Right ventricle myocardium superior (tissue), 1 donor: ENCODE measurements at regions not wholly inside any gene's neighbourhood (a gene's known extent, or its start where the extent isn't known, plus 50 kb on each side); places are given as distances from the start of the nearest gene placed in this dataset.
"Not testable (repeated sequence)": the region's sequence is repeated elsewhere in the genome, so short reads cannot be mapped to it uniquely, and the experiment has no call there.

Source experiments
- ATAC-seq: fragments of 200-7000 bp; cut with Tn5 transposase; one replicate; pipeline ENCODE4 v1.9.1; 2020; ENCODE audit warnings: mild to moderate bottlenecking; ENCODE audit not compliant: poor library complexity
- DNase-seq: peaks from one replicate; pipeline ENCODE4 v3.0.0-alpha.2; 2020
- intact Hi-C: fragments of 100-400 bp; cut with DNase I; formaldehyde crosslinking; loops from one replicate; pipeline ENCODE4 v1.11.2; 2022
- donor health status: DM: no; HTN: yes; CAD: no; lungs with severe emphysema.

- intact Hi-C loops, result no loop called here
- ATAC-seq (no peak), DNase-seq (no peak)
These were observed 406.3 kb upstream of the CHRM3 start for GRCh38 chr1:238980053-238980452.

- intact Hi-C loops, result no loop called here
- no peak for ATAC-seq
- no peak for DNase-seq
These were observed 421.7 kb upstream of the CHRM3 start for GRCh38 chr1:238964631-238965030.

- no peak for ATAC-seq
- no peak for DNase-seq
- intact Hi-C loops, result no loop called here
These were observed 423.4 kb upstream of the CHRM3 start for GRCh38 chr1:238962941-238963340.

GRCh38 chr1:238961790-238962189 lies 424.6 kb upstream of the CHRM3 start:
- no peak for DNase-seq
- intact Hi-C loops, result no loop called here
- no peak for ATAC-seq

- intact Hi-C loops, result no loop called here
- no peak for ATAC-seq
- DNase-seq, result no peak
These were observed 426.3 kb upstream of the CHRM3 start for GRCh38 chr1:238960071-238960470.

- intact Hi-C loops, result no loop called here
- DNase-seq, result no peak
These were observed 430.4 kb upstream of the CHRM3 start for GRCh38 chr1:238955934-238956333.

GRCh38 chr1:238954865-238955264 lies 431.5 kb upstream of the CHRM3 start:
- intact Hi-C loops, result no loop called here
- no peak for DNase-seq
- ATAC-seq, result no peak

More at GRCh38 chr1:238955934-238956333, 430.4 kb upstream of the CHRM3 start:
- no peak for ATAC-seq

GRCh38 chr1:238953448-238954010 lies 432.8 kb upstream of the CHRM3 start:
- ATAC-seq (no peak), DNase-seq (no peak)

GRCh38 chr1:238951809-238952208 lies 434.6 kb upstream of the CHRM3 start:
- DNase-seq (no peak), ATAC-seq (no peak)
- intact Hi-C loops, result no loop called here

More at GRCh38 chr1:238953448-238954010, 432.8 kb upstream of the CHRM3 start:
- intact Hi-C loops, result no loop called here

- ATAC-seq (no peak), DNase-seq (no peak)
- intact Hi-C loops, result no loop called here
These were observed 435.6 kb upstream of the CHRM3 start for GRCh38 chr1:238950784-238951183.

- ATAC-seq (no peak), DNase-seq (no peak)
- intact Hi-C loops, result no loop called here
These were observed 436.4 kb upstream of the CHRM3 start for GRCh38 chr1:238950017-238950416.

GRCh38 chr1:238944028-238944427 lies 442.3 kb upstream of the CHRM3 start:
- no peak for ATAC-seq
- intact Hi-C loops, result no loop called here

GRCh38 chr1:238927899-238928298 lies 458.5 kb upstream of the CHRM3 start:
- DNase-seq, result no peak
- intact Hi-C loops, result no loop called here
- ATAC-seq, result no peak

More at GRCh38 chr1:238944028-238944427, 442.3 kb upstream of the CHRM3 start:
- DNase-seq, result no peak

- no peak for ATAC-seq
- intact Hi-C loops, result no loop called here
- no peak for DNase-seq
These were observed 469.5 kb upstream of the CHRM3 start for GRCh38 chr1:238916828-238917227.

GRCh38 chr1:238914346-238914745 lies 472.0 kb upstream of the CHRM3 start:
- no peak for ATAC-seq

GRCh38 chr1:238913210-238913609 lies 473.2 kb upstream of the CHRM3 start:
- intact Hi-C loops, result no loop called here
- DNase-seq, result no peak
- ATAC-seq, result no peak

More at GRCh38 chr1:238914346-238914745, 472.0 kb upstream of the CHRM3 start:
- intact Hi-C loops, result no loop called here
- no peak for DNase-seq

- intact Hi-C loops, result no loop called here
- DNase-seq (no peak), ATAC-seq (no peak)
These were observed 474.2 kb upstream of the CHRM3 start for GRCh38 chr1:238912148-238912547.

- intact Hi-C loops, ATAC-seq, DNase-seq: not testable (repeated sequence)
These were observed 483.6 kb upstream of the CHRM3 start for GRCh38 chr1:238902752-238903151.

- DNase-seq (no peak), ATAC-seq (no peak)
- intact Hi-C loops, result no loop called here
These were observed 486.0 kb upstream of the CHRM3 start for GRCh38 chr1:238900334-238900865.

- intact Hi-C loops, result no loop called here
- DNase-seq (no peak), ATAC-seq (no peak)
These were observed 487.5 kb upstream of the CHRM3 start for GRCh38 chr1:238898856-238899255.

GRCh38 chr1:238895911-238896310 lies 490.5 kb upstream of the CHRM3 start:
- intact Hi-C loops, result no loop called here
- no peak for ATAC-seq
- no peak for DNase-seq
